Activated CD8-positive, alpha-beta memory T cell treated with anti-CD3 and anti-CD28 coated beads for 48 hours (primary cell): ENCODE measurements at regions not wholly inside any gene's neighbourhood (a gene's known extent, or its start where the extent isn't known, plus 50 kb on each side); places are given as distances from the start of the nearest gene placed in this dataset.

Experiments
- DNase-seq, 3 experiments: peaks; one replicate each; pipeline ENCODE4 v3.0.0-alpha.2; 2020; ENCODE audit warnings: low read depth in 2 of 3, low spot score in 2 of 3

DNA sequence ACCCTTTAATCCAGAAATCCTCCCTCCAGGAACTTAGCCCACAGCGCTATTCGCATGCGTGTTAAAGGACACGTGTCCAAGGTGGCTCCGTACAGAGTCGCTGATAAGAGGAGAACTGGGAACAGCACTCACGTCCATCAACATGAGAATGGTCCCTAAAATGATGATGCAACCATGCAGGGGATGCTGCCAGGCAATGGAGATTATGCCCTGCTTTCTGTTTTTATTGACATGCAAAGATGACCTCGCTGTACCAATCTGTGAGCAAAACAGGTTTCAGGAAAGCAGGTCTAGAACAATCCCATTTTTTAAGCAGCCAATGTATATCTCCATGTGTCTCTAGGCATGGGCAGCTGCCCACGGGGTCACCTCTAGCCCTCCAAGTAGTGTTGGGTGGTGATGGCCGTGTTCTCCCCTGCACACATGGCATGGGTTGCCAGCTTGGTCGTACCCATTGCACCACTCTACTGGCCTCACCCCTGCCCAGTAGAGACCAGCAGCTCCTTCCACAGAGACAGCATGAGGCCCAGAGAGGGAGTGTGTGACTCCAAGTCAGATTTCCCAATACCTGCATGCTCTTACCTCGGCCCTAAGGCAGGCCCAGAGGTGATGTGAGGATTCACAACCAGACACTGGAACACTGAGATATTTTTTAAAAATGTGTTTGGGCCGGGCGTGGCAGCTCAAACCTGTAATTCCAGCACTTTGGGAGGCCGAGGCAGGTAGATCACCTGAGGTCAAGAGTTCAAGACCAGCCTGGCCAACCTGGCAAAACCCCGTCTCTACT is 68.3 kb upstream of the LINC01488 start:
- no peak for DNase-seq

DNA sequence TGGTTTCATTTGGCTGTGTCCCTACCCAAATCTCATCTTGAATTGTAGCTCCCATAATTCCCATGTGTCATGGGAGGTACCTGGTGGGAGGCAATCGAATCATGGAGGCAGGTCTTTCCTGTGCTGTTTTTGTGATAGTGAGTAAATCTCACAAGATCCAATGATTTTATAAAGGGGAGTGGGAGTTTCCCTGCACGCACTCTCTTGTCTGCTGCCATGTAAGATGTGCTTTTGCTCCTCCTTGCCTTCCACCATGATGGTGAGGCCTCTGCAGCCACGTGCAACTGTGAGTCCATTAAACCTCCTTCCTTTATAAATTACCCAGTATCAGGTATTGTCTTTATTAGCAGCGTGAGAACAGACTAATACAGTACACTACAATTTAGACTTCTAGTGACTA is 67.5 kb upstream of the LINC01488 start:
- DNase-seq: no peak

- no peak for DNase-seq
Measured at GRCh38 chr11:69414773-69415187, 66.7 kb upstream of the LINC01488 start.

- DNase-seq: no peak
Measured at GRCh38 chr11:69415411-69416142, 65.9 kb upstream of the LINC01488 start.

- DNase-seq: no peak
Measured at GRCh38 chr11:69416143-69416515, 65.3 kb upstream of the LINC01488 start.

- DNase-seq: no peak
Measured at GRCh38 chr11:69416762-69417698, 64.4 kb upstream of the LINC01488 start.

DNA sequence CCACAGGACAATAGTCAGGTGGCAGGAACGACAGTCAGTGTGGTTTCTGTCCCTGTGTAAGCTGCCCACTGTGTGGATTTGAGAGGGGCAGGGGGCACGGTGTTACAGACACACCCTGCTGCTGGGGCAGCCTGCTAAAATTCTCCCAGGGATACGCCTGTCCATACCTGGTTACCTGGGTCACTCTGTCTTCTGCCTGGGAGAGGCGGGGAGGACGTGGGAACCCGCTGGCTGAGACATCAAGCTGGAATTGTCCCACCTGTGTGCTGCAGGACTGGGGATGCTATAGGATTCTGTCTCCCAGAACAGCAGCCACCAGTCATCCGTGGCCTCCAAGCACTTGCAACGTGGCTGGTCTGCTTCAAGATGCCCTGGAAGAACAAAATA is 63.8 kb upstream of the LINC01488 start:
- DNase-seq: no peak

DNA sequence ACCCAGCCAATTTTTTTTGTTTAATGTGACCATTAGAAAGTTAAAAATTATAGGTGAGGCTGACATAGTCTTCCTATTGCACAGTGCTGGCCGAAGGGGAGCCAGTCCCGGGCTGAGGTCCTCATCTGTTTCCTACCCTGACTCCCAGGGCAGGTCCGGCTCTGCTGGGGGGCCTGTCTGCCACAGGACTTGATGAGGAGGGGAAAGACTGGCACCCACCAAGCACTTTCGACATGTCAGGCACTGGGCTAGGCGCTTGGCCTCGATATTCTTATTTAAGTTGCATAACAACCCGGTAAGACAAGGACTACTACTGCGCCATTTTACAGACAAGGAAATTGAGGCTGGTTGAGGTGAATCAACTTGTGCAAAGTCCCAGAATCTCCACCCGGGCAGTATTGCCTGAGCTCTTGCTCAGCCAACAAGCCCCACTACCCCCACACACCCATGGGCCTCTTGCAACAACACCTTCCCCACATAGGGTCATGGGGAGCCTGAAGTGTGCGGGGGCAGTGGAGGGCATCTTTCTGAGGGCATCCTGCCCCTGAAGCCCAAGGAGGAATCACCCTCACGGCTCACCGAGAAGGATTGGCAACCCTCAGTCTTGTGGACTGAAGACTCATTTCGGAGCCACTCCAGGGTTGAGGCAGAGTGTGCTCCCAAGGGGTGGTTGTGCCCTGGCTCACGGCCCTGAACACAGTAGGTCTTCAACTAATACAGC is 62.7 kb upstream of the LINC01488 start:
- DNase-seq: no peak

GRCh38 chr11:69419662-69420395 is 61.6 kb upstream of the LINC01488 start:
- DNase-seq: no peak

- DNase-seq: no peak
Measured at GRCh38 chr11:69422645-69423044, 58.8 kb upstream of the LINC01488 start.

DNA sequence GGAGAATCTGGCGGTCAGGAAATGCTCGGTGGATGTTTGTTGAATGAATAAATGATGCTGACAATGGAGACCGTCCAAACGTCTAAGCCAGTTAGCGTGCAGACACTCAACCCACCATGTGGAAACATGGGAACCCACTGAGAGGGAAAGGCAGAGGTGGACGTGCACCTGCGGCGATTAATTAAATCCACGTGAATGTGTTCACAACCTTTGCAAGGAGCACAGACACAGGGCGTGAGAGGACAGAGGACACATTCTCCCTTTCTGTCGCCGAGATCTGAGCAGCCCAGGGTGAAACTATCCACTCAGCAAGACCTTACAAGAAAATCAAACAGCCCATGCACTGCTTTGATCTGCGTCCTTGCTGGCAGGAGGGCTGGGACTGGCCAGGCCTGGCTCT is 58.3 kb upstream of the LINC01488 start:
- no peak for DNase-seq

GRCh38 chr11:69423611-69424385 is 57.7 kb upstream of the LINC01488 start:
- DNase-seq: no peak

GRCh38 chr11:69424748-69425147 is 56.7 kb upstream of the LINC01488 start:
- no peak for DNase-seq

DNA sequence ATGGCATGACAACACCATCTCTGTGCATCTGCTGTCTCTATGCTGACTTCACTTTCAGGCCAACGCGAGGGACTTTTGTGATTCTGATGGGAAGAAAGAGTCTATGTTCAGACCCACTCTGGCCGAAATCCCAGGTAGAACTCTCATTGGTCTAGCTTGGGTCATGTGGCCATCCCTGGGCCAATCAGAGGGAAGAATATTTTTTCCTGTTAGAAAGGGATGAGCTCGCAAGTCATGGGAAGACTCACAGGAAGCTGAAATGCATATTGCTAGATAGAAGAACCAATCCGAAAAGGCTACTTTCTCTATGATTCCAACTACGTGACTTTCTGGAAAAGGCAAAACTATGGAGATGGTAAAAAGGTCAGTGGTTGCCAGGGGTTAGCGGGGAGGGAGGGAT is 56.0 kb upstream of the LINC01488 start:
- no peak for DNase-seq

- DNase-seq: peak in 2 of 3 experiments; percentile 16 to 24
Measured at GRCh38 chr11:69425895-69426544, 55.4 kb upstream of the LINC01488 start.

DNA sequence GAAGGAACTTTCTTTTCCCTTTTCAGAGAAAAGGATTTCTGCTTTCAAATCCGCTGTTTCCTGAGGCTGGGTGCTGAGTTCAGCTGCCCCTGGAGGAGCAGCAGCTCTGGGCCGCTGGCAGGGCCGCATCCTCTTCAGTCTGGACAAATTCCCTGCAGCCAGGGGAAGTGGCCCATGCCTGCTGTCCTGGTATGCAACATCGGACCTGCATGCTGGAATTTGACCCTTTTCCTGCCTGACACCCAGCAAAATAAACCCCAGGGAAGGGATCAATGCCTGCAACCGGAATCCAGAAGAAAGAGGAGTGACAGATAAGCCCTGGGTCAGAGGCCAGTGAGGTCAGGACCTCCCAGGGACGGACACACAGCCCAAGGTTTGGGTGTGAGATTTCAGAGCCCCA is 54.1 kb upstream of the LINC01488 start:
- DNase-seq: no peak

- no peak for DNase-seq
Measured at GRCh38 chr11:69427906-69428880, 53.3 kb upstream of the LINC01488 start.
